ENCODE measurements at regions not wholly inside any gene's neighbourhood (a gene's known extent, or its start where the extent isn't known, plus 50 kb on each side); places are given as distances from the start of the nearest gene placed in this dataset.

DNA sequence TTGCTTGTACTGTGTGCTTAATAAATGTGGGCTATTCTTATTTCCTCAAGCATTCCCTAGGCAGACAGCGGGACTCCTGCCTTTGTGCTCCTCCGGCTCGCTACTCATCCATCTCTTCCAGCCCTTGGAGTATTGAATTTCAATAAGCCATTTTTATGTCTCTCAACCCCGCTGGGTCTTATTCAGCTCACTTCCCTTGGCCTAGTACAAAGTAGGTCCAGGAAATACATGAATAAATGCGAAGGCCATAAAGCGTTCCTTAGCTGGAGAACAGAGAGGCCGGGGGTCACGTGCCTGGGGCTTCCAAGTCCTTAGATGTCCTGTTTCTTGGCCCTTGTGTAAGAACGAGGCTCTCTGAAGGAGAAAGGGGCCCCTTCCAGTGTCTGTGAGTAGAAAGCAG is 236.7 kb upstream of the ASIC2 start:
- CTCF ChIA-PET: interaction anchor here (0.9 kb wide), 1 partner anchor 10 kb away, joined by 4 read pairs; no protein-coding TSS in a partner anchor
- no peak for ATAC-seq
- Mint-ChIP-seq H3K4me1 (no peaks in the 10 kb centered on the region), H3K4me3 (no peak overlapping the region), H3K9me3 (ENCODE audit: low read depth) (peaks cover 7% of the 10 kb centered on the region), H3K36me3 (ENCODE audit: low read depth) (no peaks in the 10 kb centered on the region), H3K27me3 (no peaks in the 10 kb centered on the region), H3K27ac (no peak overlapping the region)
- POLR2A ChIA-PET: no interaction called here
- no peak for DNase-seq
- intact Hi-C loops (cut with DNase I, micrococcal nuclease): loop anchor here (5.0 to 10.0 kb wide), 2 partner anchors 53 to 145 kb away; no protein-coding TSS in a partner anchor

DNA sequence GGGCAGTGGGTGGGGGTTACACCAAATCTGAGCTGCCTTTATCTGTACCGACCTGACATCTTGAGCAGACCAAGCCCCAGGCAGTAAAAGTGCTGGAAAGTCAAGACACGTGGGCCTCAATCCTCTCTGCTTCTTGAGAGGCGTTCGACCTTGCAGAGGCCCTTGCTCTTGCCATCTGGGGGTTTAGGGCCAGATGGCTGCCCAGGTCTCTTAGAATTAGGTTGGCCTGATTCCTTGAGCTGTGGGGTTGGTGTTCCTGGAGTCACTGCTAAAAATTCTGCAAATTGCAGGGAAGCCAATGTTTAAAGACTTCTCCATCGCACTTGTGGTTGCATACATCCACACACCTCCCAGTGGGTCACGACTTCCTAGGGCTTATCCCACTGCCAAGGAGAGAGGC is 238.2 kb upstream of the ASIC2 start:
- Mint-ChIP-seq H3K4me3 (no peak overlapping the region), H3K27me3 (no peaks in the 10 kb centered on the region), H3K36me3 (ENCODE audit: low read depth) (no peaks in the 10 kb centered on the region), H3K4me1 (no peaks in the 10 kb centered on the region), H3K9me3 (ENCODE audit: low read depth) (peaks cover 7% of the 10 kb centered on the region), H3K27ac (no peak overlapping the region)
- CTCF ChIA-PET: interaction anchor here (0.9 to 1.3 kb wide), 2 partner anchors 12 to 13 kb away, joined by 3 to 6 read pairs; no protein-coding TSS in a partner anchor
- intact Hi-C loops (cut with DNase I, micrococcal nuclease): no loop called here
- ATAC-seq (no peak), DNase-seq (no peak)
- POLR2A ChIA-PET: no interaction called here

DNA sequence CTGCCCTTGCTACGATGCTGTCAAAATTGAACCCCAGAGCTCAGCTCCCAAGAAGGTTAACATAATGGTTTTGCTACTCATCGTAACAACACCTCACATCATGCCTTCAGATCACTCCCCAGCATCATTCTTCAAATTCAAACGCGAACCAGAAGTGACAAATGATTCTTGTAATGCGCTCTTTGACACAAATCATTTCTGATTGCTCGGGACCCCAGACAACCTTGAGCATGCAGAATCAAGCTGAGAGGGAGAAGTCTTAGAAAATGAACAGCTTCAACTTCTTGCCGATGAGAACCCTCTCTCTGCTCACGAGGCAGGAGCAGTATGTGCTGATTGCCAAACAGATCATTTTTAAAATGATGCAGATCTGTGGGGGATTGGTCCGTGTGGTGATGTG is 241.0 kb upstream of the ASIC2 start:
- H3K36me3 Mint-ChIP-seq (ENCODE audit: low read depth): no peaks in the 10 kb centered on the region
- peaks cover 2% of the 10 kb centered on the region for H3K27me3 Mint-ChIP-seq
- POLR2A ChIA-PET: no interaction called here
- no peaks in the 10 kb centered on the region for H3K4me1 Mint-ChIP-seq
- H3K4me3 Mint-ChIP-seq: no peak overlapping the region
- DNase-seq: no peak
- no peak for ATAC-seq
- intact Hi-C loops (cut with DNase I, micrococcal nuclease): no loop called here
- CTCF ChIA-PET: interaction anchor here (0.9 to 2.1 kb wide), 2 partner anchors 16 to 141 kb away, joined by 3 to 7 read pairs; no protein-coding TSS in a partner anchor
- H3K9me3 Mint-ChIP-seq (ENCODE audit: low read depth): no peaks in the 10 kb centered on the region
- no peak overlapping the region for H3K27ac Mint-ChIP-seq

DNA sequence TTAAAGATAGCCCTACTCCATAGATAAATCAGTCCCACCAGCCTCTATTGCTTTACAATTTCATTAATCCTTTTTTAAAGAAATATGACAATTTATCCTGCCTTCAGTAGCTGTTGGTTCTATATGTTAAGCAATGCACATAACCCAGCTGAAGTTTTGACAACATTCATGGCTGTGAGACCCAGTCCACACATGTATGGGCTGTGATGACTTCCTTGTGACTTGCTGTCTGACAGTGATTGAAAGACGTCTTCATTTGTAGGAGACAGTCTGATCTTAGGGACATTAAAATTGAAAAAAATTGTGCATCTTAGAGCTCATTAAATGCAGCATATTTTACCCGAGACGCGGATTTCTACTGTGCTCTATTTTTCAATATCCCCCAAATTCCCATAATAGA is 252.0 kb upstream of the ASIC2 start:
- Mint-ChIP-seq H3K36me3 (ENCODE audit: low read depth) (no peaks in the 10 kb centered on the region), H3K27ac (no peak overlapping the region), H3K27me3 (peaks cover 7% of the 10 kb centered on the region), H3K4me1 (no peaks in the 10 kb centered on the region), H3K4me3 (no peak overlapping the region), H3K9me3 (ENCODE audit: low read depth) (no peaks in the 10 kb centered on the region)
- no peak for ATAC-seq
- no peak for DNase-seq
- intact Hi-C loops (cut with DNase I, micrococcal nuclease): no loop called here
- ChIA-PET CTCF (interaction anchor here (0.8 kb wide), 1 partner anchor 128 kb away, joined by 3 read pairs; no protein-coding TSS in a partner anchor), POLR2A (no interaction called here)

GRCh38 chr17:33550261-33550660 is 257.2 kb upstream of the ASIC2 start:
- no peak for DNase-seq
- Mint-ChIP-seq H3K9me3 (ENCODE audit: low read depth) (no peaks in the 10 kb centered on the region), H3K36me3 (ENCODE audit: low read depth) (no peaks in the 10 kb centered on the region), H3K27ac (no peak overlapping the region), H3K4me1 (no peaks in the 10 kb centered on the region), H3K4me3 (no peak overlapping the region), H3K27me3 (peaks cover 12% of the 10 kb centered on the region)
- intact Hi-C loops (cut with DNase I, micrococcal nuclease): no loop called here
- ChIA-PET CTCF (interaction anchor here (1.1 kb wide), 1 partner anchor 10 kb away, joined by 3 read pairs; no protein-coding TSS in a partner anchor), POLR2A (no interaction called here)
- no peak for ATAC-seq

GRCh38 chr17:33551075-33551474 is 258.0 kb upstream of the ASIC2 start:
- peaks cover 9% of the 10 kb centered on the region for H3K27me3 Mint-ChIP-seq
- H3K9me3 Mint-ChIP-seq (ENCODE audit: low read depth): no peaks in the 10 kb centered on the region
- DNase-seq (no peak), ATAC-seq (no peak)
- H3K4me3 Mint-ChIP-seq: no peak overlapping the region
- POLR2A ChIA-PET: no interaction called here
- no peaks in the 10 kb centered on the region for H3K4me1 Mint-ChIP-seq
- H3K27ac Mint-ChIP-seq: no peak overlapping the region
- intact Hi-C loops (cut with DNase I, micrococcal nuclease): no loop called here
- CTCF ChIA-PET: interaction anchor here (1.1 kb wide), 1 partner anchor 11 kb away, joined by 3 read pairs; no protein-coding TSS in a partner anchor
- no peaks in the 10 kb centered on the region for H3K36me3 Mint-ChIP-seq (ENCODE audit: low read depth)

- intact Hi-C loops (cut with DNase I, micrococcal nuclease): no loop called here
- H3K9me3 Mint-ChIP-seq (ENCODE audit: low read depth): no peaks in the 10 kb centered on the region
- H3K4me1 Mint-ChIP-seq: no peaks in the 10 kb centered on the region
- H3K27ac Mint-ChIP-seq: no peak overlapping the region
- ChIA-PET POLR2A (no interaction called here), CTCF (interaction anchor here (0.6 kb wide), 1 partner anchor 279 kb away, joined by 3 read pairs; no protein-coding TSS in a partner anchor)
- H3K4me3 Mint-ChIP-seq: no peak overlapping the region
- H3K36me3 Mint-ChIP-seq (ENCODE audit: low read depth): no peaks in the 10 kb centered on the region
- DNase-seq (no peak), ATAC-seq (no peak)
- peaks cover 9% of the 10 kb centered on the region for H3K27me3 Mint-ChIP-seq
Measured at GRCh38 chr17:33551911-33552310, 258.8 kb upstream of the ASIC2 start.

DNA sequence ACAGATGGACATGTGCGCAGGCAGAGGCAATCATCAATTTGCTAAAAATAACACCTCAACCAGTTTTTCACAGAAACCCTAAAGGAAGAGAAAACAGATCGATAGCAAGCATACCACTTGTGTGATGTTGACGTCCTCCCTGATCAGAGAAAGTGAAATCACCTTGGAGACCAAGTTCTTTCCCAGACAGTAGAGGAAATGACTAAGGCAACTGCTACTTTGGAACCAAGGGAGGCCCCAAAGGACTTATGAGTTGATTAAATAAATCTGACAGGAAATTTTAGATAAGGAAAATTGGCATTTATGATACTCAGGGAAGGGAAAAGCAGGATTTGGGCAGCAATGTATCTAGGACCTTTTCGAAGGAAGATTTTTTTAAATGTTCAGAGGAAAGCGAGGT is 267.1 kb upstream of the ASIC2 start:
- DNase-seq: no peak
- Mint-ChIP-seq H3K9me3 (ENCODE audit: low read depth) (peaks cover 5% of the 10 kb centered on the region), H3K27me3 (peaks cover 2% of the 10 kb centered on the region), H3K4me1 (no peaks in the 10 kb centered on the region), H3K4me3 (no peak overlapping the region), H3K36me3 (ENCODE audit: low read depth) (no peaks in the 10 kb centered on the region), H3K27ac (no peak overlapping the region)
- ChIA-PET CTCF (no interaction called here), POLR2A (no interaction called here)
- ATAC-seq: no peak
- intact Hi-C loops (cut with DNase I, micrococcal nuclease): no loop called here

DNA sequence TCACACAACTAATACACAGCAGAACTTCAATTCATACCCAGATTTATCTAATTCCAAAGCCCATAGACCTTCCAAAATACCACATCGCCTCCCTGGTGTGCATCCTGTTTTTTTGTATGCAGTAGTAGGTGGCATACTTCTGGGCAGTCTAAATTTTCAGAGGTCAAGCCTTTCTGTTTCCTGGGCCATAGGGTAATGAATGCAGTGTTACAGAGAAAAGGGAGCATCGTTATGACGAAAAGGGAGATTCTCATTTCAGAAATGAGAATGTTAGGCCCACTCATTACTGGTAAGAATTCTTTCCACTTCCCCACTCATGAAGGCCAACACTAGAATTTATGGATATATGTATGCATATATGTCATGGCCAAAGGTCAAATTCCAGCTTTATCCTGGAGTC is 267.8 kb upstream of the ASIC2 start:
- DNase-seq (no peak), ATAC-seq (no peak)
- Mint-ChIP-seq H3K4me3 (no peak overlapping the region), H3K4me1 (no peaks in the 10 kb centered on the region), H3K27me3 (peaks cover 2% of the 10 kb centered on the region), H3K36me3 (ENCODE audit: low read depth) (no peaks in the 10 kb centered on the region), H3K9me3 (ENCODE audit: low read depth) (peaks cover 5% of the 10 kb centered on the region), H3K27ac (no peak overlapping the region)
- CTCF ChIA-PET: no interaction called here
- intact Hi-C loops (cut with DNase I, micrococcal nuclease): no loop called here
- POLR2A ChIA-PET: no interaction called here

DNA sequence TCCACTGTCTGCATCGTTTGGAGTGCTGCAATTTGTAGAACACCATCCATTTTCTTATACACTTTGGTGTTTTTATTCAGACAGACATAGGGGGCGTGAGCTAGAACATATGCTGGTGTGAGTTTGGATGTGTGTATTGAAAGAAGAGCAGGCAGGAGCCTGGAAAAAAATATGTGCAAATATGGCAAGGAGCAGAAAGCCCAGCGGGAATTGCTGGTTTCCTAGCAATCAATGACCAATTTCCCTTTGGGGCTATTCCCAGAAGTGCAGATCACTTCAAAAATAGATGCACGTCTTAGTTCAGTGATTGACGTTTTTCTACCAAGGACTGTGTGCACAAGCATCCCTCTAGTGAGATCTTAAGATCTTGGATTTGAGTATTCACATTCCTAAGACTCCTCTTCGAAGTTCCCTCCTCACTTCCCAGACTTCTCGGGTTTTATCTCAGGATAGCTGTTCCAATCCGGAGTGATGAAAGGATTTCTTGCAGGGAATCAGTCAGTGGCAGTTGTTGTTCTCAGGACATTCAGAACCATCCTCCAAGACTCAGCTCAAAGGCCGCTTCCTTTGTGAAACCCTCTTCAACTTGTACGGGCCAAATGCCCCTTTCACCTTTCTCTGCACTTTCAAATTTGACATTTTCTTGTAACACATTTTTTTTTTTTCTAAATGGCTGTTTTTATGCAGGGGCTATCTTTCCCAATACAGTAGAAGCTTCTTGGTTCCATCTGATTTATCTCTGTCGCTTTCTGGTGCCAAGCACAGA is 268.7 kb upstream of the ASIC2 start:
- no peak overlapping the region for H3K4me3 Mint-ChIP-seq
- H3K27ac Mint-ChIP-seq: no peak overlapping the region
- DNase-seq (no peak), ATAC-seq (no peak)
- H3K9me3 Mint-ChIP-seq (ENCODE audit: low read depth): peaks cover 5% of the 10 kb centered on the region
- no peaks in the 10 kb centered on the region for H3K4me1 Mint-ChIP-seq
- H3K36me3 Mint-ChIP-seq (ENCODE audit: low read depth): no peaks in the 10 kb centered on the region
- peaks cover 2% of the 10 kb centered on the region for H3K27me3 Mint-ChIP-seq
- intact Hi-C loops (cut with DNase I, micrococcal nuclease): no loop called here
- ChIA-PET CTCF (no interaction called here), POLR2A (no interaction called here)

GRCh38 chr17:33562792-33563191 is 269.7 kb upstream of the ASIC2 start:
- intact Hi-C loops (cut with DNase I, micrococcal nuclease): no loop called here
- peaks cover 2% of the 10 kb centered on the region for H3K27me3 Mint-ChIP-seq
- H3K4me3 Mint-ChIP-seq: no peak overlapping the region

GRCh38 chr17:33564146-33564545 is 271.1 kb upstream of the ASIC2 start:
- DNase-seq (no peak), ATAC-seq (no peak)
- ChIA-PET POLR2A (no interaction called here), CTCF (no interaction called here)
- Mint-ChIP-seq H3K9me3 (ENCODE audit: low read depth) (no peaks in the 10 kb centered on the region), H3K27ac (no peak overlapping the region), H3K4me1 (no peaks in the 10 kb centered on the region), H3K27me3 (peaks cover 2% of the 10 kb centered on the region), H3K36me3 (ENCODE audit: low read depth) (no peaks in the 10 kb centered on the region), H3K4me3 (no peak overlapping the region)
- intact Hi-C loops (cut with DNase I, micrococcal nuclease): no loop called here

More at GRCh38 chr17:33562792-33563191, 269.7 kb upstream of the ASIC2 start:
- ATAC-seq (no peak), DNase-seq (no peak)
- CTCF ChIA-PET: interaction anchor here (0.7 kb wide), 1 partner anchor 824 kb away, joined by 3 read pairs; no protein-coding TSS in a partner anchor
- no peak overlapping the region for H3K27ac Mint-ChIP-seq
- peaks cover 4% of the 10 kb centered on the region for H3K9me3 Mint-ChIP-seq (ENCODE audit: low read depth)
- H3K4me1 Mint-ChIP-seq: no peaks in the 10 kb centered on the region
- POLR2A ChIA-PET: no interaction called here
- H3K36me3 Mint-ChIP-seq (ENCODE audit: low read depth): no peaks in the 10 kb centered on the region

All from activated CD4-positive, alpha-beta T cell treated with anti-CD3 and anti-CD28 coated beads for 36 hours (primary cell).